ENCODE measurements at regions not wholly inside any gene's neighbourhood (a gene's known extent, or its start where the extent isn't known, plus 50 kb on each side); places are given as distances from the start of the nearest gene placed in this dataset.

DNA sequence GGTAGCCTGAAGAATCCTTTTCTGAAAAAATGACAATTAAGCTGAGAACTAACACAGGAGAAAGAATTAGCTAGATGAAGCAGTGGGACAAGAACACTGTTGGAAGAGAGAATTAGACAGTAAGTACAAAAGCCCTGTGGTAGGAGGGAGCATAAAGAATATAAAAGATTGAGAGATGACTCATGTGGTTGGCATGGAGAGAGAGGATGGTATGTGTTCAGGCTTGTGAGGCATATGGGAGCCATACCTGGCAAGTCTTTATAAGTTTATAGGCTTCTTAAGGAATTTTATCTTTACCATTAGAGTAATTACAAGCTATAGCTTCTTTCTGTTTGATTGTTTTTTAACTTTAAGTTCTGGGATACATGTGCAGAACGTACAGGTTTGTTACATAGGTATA lies 325.0 kb downstream of the ARL6IP6 start:
- no peak for DNase-seq (ENCODE audit: insufficient read length, low spot score)
- FAIRE-seq, result no peak
- TF ChIP-seq, protein P1, sequence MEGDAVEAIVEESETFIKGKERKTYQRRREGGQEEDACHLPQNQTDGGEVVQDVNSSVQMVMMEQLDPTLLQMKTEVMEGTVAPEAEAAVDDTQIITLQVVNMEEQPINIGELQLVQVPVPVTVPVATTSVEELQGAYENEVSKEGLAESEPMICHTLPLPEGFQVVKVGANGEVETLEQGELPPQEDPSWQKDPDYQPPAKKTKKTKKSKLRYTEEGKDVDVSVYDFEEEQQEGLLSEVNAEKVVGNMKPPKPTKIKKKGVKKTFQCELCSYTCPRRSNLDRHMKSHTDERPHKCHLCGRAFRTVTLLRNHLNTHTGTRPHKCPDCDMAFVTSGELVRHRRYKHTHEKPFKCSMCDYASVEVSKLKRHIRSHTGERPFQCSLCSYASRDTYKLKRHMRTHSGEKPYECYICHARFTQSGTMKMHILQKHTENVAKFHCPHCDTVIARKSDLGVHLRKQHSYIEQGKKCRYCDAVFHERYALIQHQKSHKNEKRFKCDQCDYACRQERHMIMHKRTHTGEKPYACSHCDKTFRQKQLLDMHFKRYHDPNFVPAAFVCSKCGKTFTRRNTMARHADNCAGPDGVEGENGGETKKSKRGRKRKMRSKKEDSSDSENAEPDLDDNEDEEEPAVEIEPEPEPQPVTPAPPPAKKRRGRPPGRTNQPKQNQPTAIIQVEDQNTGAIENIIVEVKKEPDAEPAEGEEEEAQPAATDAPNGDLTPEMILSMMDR (IDR thresholded peaks at IDR 0.05; ENCODE audit: insufficient read depth, missing control alignments), result no peak

DNA sequence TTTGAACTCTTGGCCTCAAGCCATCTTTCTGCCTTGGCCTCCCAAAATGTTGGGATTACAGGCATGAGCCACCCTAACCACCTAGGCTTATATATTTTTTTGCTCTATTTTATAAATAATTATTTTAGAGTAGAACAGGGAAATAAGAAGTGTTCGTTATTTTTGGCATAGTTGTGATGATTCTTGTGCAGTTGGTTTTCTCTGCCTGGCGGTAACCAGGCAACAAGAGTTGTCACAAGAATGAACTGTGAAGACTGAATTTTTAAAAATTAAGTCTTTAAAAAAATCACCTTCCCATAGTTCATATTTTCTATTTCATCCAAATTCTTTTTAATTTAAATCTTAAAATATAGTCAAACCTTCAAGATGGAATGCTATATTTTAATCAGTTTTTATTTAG lies 310.2 kb downstream of the ARL6IP6 start:
- FAIRE-seq, result no peak
- no peak for DNase-seq (ENCODE audit: insufficient read length, low spot score)
- TF ChIP-seq, protein P1 (IDR thresholded peaks at IDR 0.05; ENCODE audit: insufficient read depth, missing control alignments), result no peak

- TF ChIP-seq, protein P1 (IDR thresholded peaks at IDR 0.05; ENCODE audit: insufficient read depth, missing control alignments), result no peak
- DNase-seq (ENCODE audit: insufficient read length, low spot score) (no peak), FAIRE-seq (no peak)
Measured at GRCh38 chr2:153027533-153027932, 309.1 kb downstream of the ARL6IP6 start.

- DNase-seq (ENCODE audit: insufficient read length, low spot score) (no peak), FAIRE-seq (no peak)
- TF ChIP-seq, protein P1 (IDR thresholded peaks at IDR 0.05; ENCODE audit: insufficient read depth, missing control alignments), result no peak
Measured at GRCh38 chr2:153020201-153020600, 301.8 kb downstream of the ARL6IP6 start.

GRCh38 chr2:153005071-153005730 lies 286.8 kb downstream of the ARL6IP6 start:
- TF ChIP-seq, protein P1 (IDR thresholded peaks at IDR 0.05; ENCODE audit: insufficient read depth, missing control alignments), result no peak
- DNase-seq (ENCODE audit: insufficient read length, low spot score), result no peak
- no peak for FAIRE-seq

- no peak for FAIRE-seq
- TF ChIP-seq, protein P1 (IDR thresholded peaks at IDR 0.05; ENCODE audit: insufficient read depth, missing control alignments), result no peak
- DNase-seq (ENCODE audit: insufficient read length, low spot score), result no peak
Measured at GRCh38 chr2:153004627-153005026, 286.2 kb downstream of the ARL6IP6 start.

GRCh38 chr2:152974146-152974545 lies 255.7 kb downstream of the ARL6IP6 start:
- DNase-seq (ENCODE audit: insufficient read length, low spot score) (no peak), FAIRE-seq (no peak)
- TF ChIP-seq, protein P1 (IDR thresholded peaks at IDR 0.05; ENCODE audit: insufficient read depth, missing control alignments), result no peak
